ENCODE measurements at regions not wholly inside any gene's neighbourhood (a gene's known extent, or its start where the extent isn't known, plus 50 kb on each side); places are given as distances from the start of the nearest gene placed in this dataset.

DNA sequence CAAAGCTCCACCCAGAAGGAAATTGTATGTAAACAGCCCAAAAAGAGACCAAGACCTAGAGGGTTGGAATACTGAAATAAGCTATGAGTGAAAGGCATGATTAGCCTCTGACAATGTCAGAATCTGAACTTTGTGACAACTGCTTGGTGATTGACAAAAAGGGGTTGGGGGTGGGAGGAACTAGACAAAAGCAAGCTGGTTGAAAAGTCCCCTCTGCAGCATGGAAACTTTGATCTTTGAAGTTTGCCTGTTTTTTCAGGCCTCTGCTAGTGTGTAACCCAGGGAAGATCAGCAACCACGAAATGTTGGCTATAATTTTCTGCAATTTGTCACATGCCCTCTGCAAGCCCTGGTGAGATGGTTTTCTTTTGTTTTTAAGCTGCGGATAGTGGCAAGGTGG, 104.8 kb upstream of the SLC25A13 start:
- H3K4ac ChIP-seq (ENCODE audit: low read depth, low read length): no peak overlapping the region
- no peak overlapping the region for H2BK20ac ChIP-seq (ENCODE audit: low read depth, low read length, poor library complexity, severe bottlenecking)
- Mint-ChIP-seq H3K4me1 (peaks cover 5 to 10% of the 10 kb centered on the region in 2 experiments; a peak in 3 of 4 replicates), H3K27ac (no peak overlapping the region), H3K4me3 (no peak overlapping the region), H3K36me3 (ENCODE audit: insufficient read depth in 1 of 3, low read depth in 3 of 3) (no peaks in the 10 kb centered on the region), H3K27me3 (ENCODE audit: low read depth) (peaks cover 3% of the 10 kb centered on the region; the same call in 1 of the 2 replicates), H3K9me3 (no peaks in the 10 kb centered on the region)
- no peak overlapping the region for H2AFZ ChIP-seq (ENCODE audit: low read length)
- H3T11ph ChIP-seq (ENCODE audit: low read length): no peak overlapping the region
- no peak overlapping the region for H2AK5ac ChIP-seq (ENCODE audit: insufficient read length, low read length)
- H2BK5ac ChIP-seq (ENCODE audit: insufficient read length, low read length): no peak overlapping the region
- no peaks in the 10 kb centered on the region for H3K79me2 ChIP-seq (ENCODE audit: insufficient read depth, low read length)
- DNase-seq: no peak
- H2BK12ac ChIP-seq (ENCODE audit: insufficient read length, low read depth, low read length): no peak overlapping the region
- no peak overlapping the region for H3K18ac ChIP-seq (ENCODE audit: insufficient read length, low read depth, low read length)
- H3K4me2 ChIP-seq (ENCODE audit: insufficient read depth, insufficient read length, low read length): no peak overlapping the region
- no peak overlapping the region for H3K23ac ChIP-seq (ENCODE audit: insufficient read length, low read depth, low read length)
- TF ChIP-seq, protein P1, sequence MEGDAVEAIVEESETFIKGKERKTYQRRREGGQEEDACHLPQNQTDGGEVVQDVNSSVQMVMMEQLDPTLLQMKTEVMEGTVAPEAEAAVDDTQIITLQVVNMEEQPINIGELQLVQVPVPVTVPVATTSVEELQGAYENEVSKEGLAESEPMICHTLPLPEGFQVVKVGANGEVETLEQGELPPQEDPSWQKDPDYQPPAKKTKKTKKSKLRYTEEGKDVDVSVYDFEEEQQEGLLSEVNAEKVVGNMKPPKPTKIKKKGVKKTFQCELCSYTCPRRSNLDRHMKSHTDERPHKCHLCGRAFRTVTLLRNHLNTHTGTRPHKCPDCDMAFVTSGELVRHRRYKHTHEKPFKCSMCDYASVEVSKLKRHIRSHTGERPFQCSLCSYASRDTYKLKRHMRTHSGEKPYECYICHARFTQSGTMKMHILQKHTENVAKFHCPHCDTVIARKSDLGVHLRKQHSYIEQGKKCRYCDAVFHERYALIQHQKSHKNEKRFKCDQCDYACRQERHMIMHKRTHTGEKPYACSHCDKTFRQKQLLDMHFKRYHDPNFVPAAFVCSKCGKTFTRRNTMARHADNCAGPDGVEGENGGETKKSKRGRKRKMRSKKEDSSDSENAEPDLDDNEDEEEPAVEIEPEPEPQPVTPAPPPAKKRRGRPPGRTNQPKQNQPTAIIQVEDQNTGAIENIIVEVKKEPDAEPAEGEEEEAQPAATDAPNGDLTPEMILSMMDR (conservative IDR thresholded peaks at IDR 0.05): no peak
- no peaks in the 10 kb centered on the region for H3K4me1 ChIP-seq (ENCODE audit: insufficient read depth, low read length)
- H3K79me1 ChIP-seq (ENCODE audit: insufficient read depth, low read depth, low read length, poor library complexity, severe bottlenecking): no peaks in the 10 kb centered on the region
- no peak overlapping the region for H3K27ac ChIP-seq (ENCODE audit: insufficient read length, low read depth, low read length)
- no peak overlapping the region for H3K9ac ChIP-seq (ENCODE audit: extremely low read depth, insufficient read length, low read length)
- H4K5ac ChIP-seq (ENCODE audit: insufficient read length, low read depth, low read length): no peak overlapping the region
- no peak overlapping the region for H2BK120ac ChIP-seq (ENCODE audit: low read depth, low read length, poor library complexity, severe bottlenecking)
- no peaks in the 10 kb centered on the region for H3K9me3 ChIP-seq (ENCODE audit: control insufficient read depth, low read depth, low read length)
- WGBS (ENCODE audit: extremely low coverage, insufficient read length, low lambda C conversion rate): no CpG with 5 or more reads among the region's 2 CpGs
- H4K20me1 ChIP-seq (ENCODE audit: control insufficient read depth, insufficient read depth, insufficient read length): no peaks in the 10 kb centered on the region
- no peak overlapping the region for H2BK15ac ChIP-seq (ENCODE audit: low read depth, low read length)
- H3K27me3 ChIP-seq (ENCODE audit: insufficient read depth, low read length): no peaks in the 10 kb centered on the region
- no peak overlapping the region for H3K56ac ChIP-seq (ENCODE audit: insufficient read length, low read depth, low read length)
- H3K23me2 ChIP-seq (ENCODE audit: insufficient read length, low read depth, low read length, poor library complexity, severe bottlenecking): no peaks in the 10 kb centered on the region
- H4K8ac ChIP-seq (replicated peaks; ENCODE audit: insufficient read length, low read depth, low read length): no peak overlapping the region
- no peak overlapping the region for H4K91ac ChIP-seq (ENCODE audit: insufficient read length, low read depth, low read length)
- no peak overlapping the region for H3K14ac ChIP-seq (ENCODE audit: insufficient read depth, low read length)
